ENCODE measurements at regions not wholly inside any gene's neighbourhood (a gene's known extent, or its start where the extent isn't known, plus 50 kb on each side); places are given as distances from the start of the nearest gene placed in this dataset.

- TF ChIP-seq, protein P1, sequence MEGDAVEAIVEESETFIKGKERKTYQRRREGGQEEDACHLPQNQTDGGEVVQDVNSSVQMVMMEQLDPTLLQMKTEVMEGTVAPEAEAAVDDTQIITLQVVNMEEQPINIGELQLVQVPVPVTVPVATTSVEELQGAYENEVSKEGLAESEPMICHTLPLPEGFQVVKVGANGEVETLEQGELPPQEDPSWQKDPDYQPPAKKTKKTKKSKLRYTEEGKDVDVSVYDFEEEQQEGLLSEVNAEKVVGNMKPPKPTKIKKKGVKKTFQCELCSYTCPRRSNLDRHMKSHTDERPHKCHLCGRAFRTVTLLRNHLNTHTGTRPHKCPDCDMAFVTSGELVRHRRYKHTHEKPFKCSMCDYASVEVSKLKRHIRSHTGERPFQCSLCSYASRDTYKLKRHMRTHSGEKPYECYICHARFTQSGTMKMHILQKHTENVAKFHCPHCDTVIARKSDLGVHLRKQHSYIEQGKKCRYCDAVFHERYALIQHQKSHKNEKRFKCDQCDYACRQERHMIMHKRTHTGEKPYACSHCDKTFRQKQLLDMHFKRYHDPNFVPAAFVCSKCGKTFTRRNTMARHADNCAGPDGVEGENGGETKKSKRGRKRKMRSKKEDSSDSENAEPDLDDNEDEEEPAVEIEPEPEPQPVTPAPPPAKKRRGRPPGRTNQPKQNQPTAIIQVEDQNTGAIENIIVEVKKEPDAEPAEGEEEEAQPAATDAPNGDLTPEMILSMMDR (IDR thresholded peaks at IDR 0.05) = no peak
- TF ChIP-seq POLR2AphosphoS5 (IDR thresholded peaks at IDR 0.05) = no peak
- TF ChIP-seq POLR2A (IDR thresholded peaks at IDR 0.05) = no peak
Observed at GRCh38 chr18:75582940-75583339, 155.4 kb upstream of the SMIM21 start.
